T-cell (primary cell): ENCODE measurements at regions not wholly inside any gene's neighbourhood (a gene's known extent, or its start where the extent isn't known, plus 50 kb on each side); places are given as distances from the start of the nearest gene placed in this dataset.
"Not testable (repeated sequence)": the region's sequence is repeated elsewhere in the genome, so short reads cannot be mapped to it uniquely, and the experiment has no call there.

Experiments used
- ATAC-seq, 4 experiments: fragments of 200-7000 bp in 3 of 4; fragments of 150-1000 bp in 1 of 4; cut with Tn5 transposase; replicated peaks in 1 of 4; 1 replicate in 3 of 4; 2 replicates in 1 of 4; pipeline ENCODE4 v1.10.0; 2021; ENCODE audit warnings: moderate library complexity in 3 of 4, mild to moderate bottlenecking in 2 of 4, moderate number of reproducible peaks in 1 of 4
- CTCF ChIA-PET, 2 donors: fragments of 300-600 bp; sonication (Branson Sonifier 250); formaldehyde crosslinking; loops; one replicate each; lab custom pipeline; 2022; ENCODE audit warnings: antibody characterized with exemption in 2 of 2; lab: Charles Lee
- POLR2A ChIA-PET, 2 donors: fragments of 300-600 bp; sonication (Branson Sonifier 250); formaldehyde crosslinking; loops; one replicate each; lab custom pipeline; 2022; ENCODE audit warnings: antibody characterized with exemption in 2 of 2; lab: Charles Lee
- DNase-seq, 35 experiments: peaks; one replicate each; pipeline versions ENCODE4 v3.0.0 to v3.0.0-alpha.2; 2013 to 2023
- H3K27ac ChIP-seq: one replicate; pipeline ENCODE4 v1.5.1; 2013; ENCODE audit warnings: low read length
- H3K27me3 ChIP-seq, 2 experiments: replicated peaks in 1 of 2; 1 replicate in 1 of 2; 2 replicates in 1 of 2; pipeline versions ENCODE4 v1.6.1 to v1.7.0; 2013; ENCODE audit warnings: low read length in 1 of 2, mixed read lengths in 1 of 2; ENCODE audit not compliant: control insufficient read depth in 2 of 2, insufficient read depth in 2 of 2; ENCODE audit errors: extremely low read depth in 1 of 2
- H3K36me3 ChIP-seq, 2 donors: 1 replicate in 1 of 2; 2 replicates in 1 of 2; pipeline versions ENCODE4 v1.6.1 to v1.7.0; 2013; ENCODE audit warnings: low read length in 1 of 2; ENCODE audit not compliant: control insufficient read depth in 2 of 2, insufficient read depth in 1 of 2; ENCODE audit errors: extremely low read depth in 1 of 2
- H3K4me1 ChIP-seq, 2 experiments: 1 replicate in 1 of 2; 2 replicates in 1 of 2; pipeline versions ENCODE4 v1.6.1 to v1.7.0; 2013; ENCODE audit warnings: low read length in 2 of 2, mixed read lengths in 1 of 2; ENCODE audit not compliant: insufficient read depth in 2 of 2, control insufficient read depth in 1 of 2; ENCODE audit errors: extremely low read depth in 1 of 2
- H3K4me3 ChIP-seq, 2 donors: 1 replicate in 1 of 2; 2 replicates in 1 of 2; pipeline versions ENCODE4 v1.5.1 to v1.7.0; 2013; ENCODE audit warnings: mild to moderate bottlenecking in 2 of 2, low read length in 1 of 2, moderate library complexity in 1 of 2; ENCODE audit not compliant: control insufficient read depth in 1 of 2; ENCODE audit errors: extremely low read depth in 1 of 2
- H3K9me3 ChIP-seq: 2 replicates; pipeline ENCODE4 v1.7.0; 2013
- H3K27ac Mint-ChIP-seq, 2 donors: one replicate each; pipeline ENCODE4 v1.8.0; 2020 to 2021; ENCODE audit warnings: mild to moderate bottlenecking in 2 of 2, mixed read lengths in 2 of 2
- H3K27me3 Mint-ChIP-seq, 2 donors: one replicate each; pipeline ENCODE4 v1.8.0; 2021 to 2022; ENCODE audit warnings: mixed read lengths in 2 of 2
- H3K36me3 Mint-ChIP-seq: one replicate; pipeline ENCODE4 v1.8.0; 2021; ENCODE audit warnings: mixed read lengths
- H3K4me1 Mint-ChIP-seq, 3 donors: one replicate each; pipeline ENCODE4 v1.8.0; 2020 to 2022; ENCODE audit warnings: mixed read lengths in 3 of 3, mild to moderate bottlenecking in 1 of 3
- H3K4me3 Mint-ChIP-seq, 3 donors: one replicate each; pipeline ENCODE4 v1.8.0; 2020 to 2022; ENCODE audit warnings: mild to moderate bottlenecking in 3 of 3, mixed read lengths in 3 of 3, moderate library complexity in 3 of 3
- H3K9me3 Mint-ChIP-seq, 3 donors: one replicate each; pipeline ENCODE4 v1.8.0; 2020 to 2022; ENCODE audit warnings: mixed read lengths in 3 of 3
- WGBS: methylation state at CpG from one replicate; pipeline ENCODE4 v1.1.5; 2013; ENCODE audit warnings: missing lambda C conversion rate; ENCODE audit not compliant: insufficient coverage; 5-methylcytosine and 5-hydroxymethylcytosine counted together

DNA sequence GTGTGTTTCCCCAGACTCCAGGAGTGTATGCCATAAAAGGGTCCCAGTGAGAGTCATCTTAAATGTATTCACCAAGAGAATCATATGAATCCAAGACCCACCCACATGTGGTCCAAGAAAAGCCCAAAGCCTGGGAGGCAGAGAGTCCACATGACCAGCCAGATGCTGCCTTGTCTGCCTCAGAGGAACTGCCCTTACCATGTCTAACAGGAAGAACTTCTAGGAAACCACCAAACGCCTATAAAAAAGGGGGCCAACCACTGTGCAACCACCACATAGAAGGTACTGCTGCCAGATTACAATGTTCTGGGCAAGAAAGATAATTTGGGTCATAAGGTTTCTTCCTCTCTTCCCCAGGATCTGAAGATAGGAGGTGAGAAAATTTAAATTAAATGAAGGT, 129.8 kb upstream of the SLC24A2 start:
- H3K4me1 Mint-ChIP-seq, result no peaks in the 10 kb centered on the region
- Histone ChIP-seq H3K4me3 (no peak overlapping the region), H3K27me3 (peaks cover 0 to 2% of the 10 kb centered on the region in 2 experiments), H3K4me1 (no peaks in the 10 kb centered on the region), H3K36me3 (no peaks in the 10 kb centered on the region), H3K9me3 (no peaks in the 10 kb centered on the region), H3K27ac (no peak overlapping the region)
- ATAC-seq (no peak), DNase-seq (no peak)
- no CpG with 5 or more reads among the region's 1 CpG for WGBS
- peaks cover 19 to 24% of the 10 kb centered on the region in 2 donors for H3K27me3 Mint-ChIP-seq
- ChIA-PET CTCF (interaction anchor here in 1 of 2 donors (1.2 kb wide), 1 partner anchor 9 kb away, joined by 3 read pairs; no protein-coding TSS in a partner anchor), POLR2A (no interaction called here)
- H3K4me3 Mint-ChIP-seq, result no peak overlapping the region
- H3K9me3 Mint-ChIP-seq, result no peaks in the 10 kb centered on the region
- no peaks in the 10 kb centered on the region for H3K36me3 Mint-ChIP-seq
- H3K27ac Mint-ChIP-seq, result no peak overlapping the region

DNA sequence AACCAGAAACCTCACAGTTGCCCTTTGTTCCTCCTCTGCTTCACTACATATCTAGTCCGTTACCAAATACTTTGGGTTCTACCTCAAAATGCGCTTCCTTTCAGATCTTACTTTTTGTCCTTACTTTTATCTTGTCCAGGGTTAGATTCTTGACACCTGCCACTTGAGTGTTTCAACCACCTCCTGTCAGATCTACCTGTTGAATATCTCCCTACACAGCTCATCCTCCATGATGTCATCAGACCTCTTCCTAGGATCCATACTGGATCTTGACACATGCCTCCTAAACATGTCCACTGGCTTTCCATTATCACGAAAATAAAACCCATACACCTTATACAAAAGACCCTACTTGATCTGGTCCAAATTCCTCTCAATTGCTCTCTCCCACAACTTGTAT, 125.2 kb upstream of the SLC24A2 start:
- POLR2A ChIA-PET, result no interaction called here
- Histone ChIP-seq H3K9me3 (no peaks in the 10 kb centered on the region), H3K36me3 (no peaks in the 10 kb centered on the region), H3K27ac (no peak overlapping the region), H3K27me3 (peaks cover 0 to 1% of the 10 kb centered on the region in 2 experiments), H3K4me1 (no peaks in the 10 kb centered on the region), H3K4me3 (no peak overlapping the region)
- Mint-ChIP-seq H3K36me3 (no peaks in the 10 kb centered on the region), H3K4me1 (no peaks in the 10 kb centered on the region), H3K9me3 (no peaks in the 10 kb centered on the region), H3K4me3 (no peak overlapping the region), H3K27ac (no peak overlapping the region), H3K27me3 (peaks cover 6 to 8% of the 10 kb centered on the region in 2 donors)
- CTCF ChIA-PET, result no interaction called here
- ATAC-seq (no peak), DNase-seq (no peak)
- WGBS, result 92% methylated on average over 3 of the region's 3 CpGs

DNA sequence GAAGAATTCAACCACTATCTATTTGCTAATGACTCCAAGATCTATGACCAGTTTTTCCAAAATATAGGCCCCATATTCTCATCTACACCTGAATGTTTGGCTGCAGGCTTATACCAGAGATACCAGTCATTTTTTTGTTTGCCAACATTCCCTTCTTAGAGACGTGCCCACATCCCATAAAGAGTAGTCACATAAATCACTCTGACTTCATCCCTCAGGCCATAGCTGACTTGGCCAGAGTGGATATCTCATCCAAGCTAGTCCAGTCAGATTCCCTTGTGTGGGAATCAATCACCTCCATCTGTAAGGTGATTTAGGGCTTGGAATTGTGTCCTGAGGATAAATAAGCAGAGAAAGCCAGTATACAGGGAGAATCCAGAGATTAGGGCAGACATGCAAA, 124.3 kb upstream of the SLC24A2 start:
- ATAC-seq (no peak), DNase-seq (no peak)
- Histone ChIP-seq H3K4me3 (no peak overlapping the region), H3K9me3 (no peaks in the 10 kb centered on the region), H3K27me3 (no peaks in the 10 kb centered on the region), H3K4me1 (no peaks in the 10 kb centered on the region), H3K36me3 (no peaks in the 10 kb centered on the region), H3K27ac (no peak overlapping the region)
- H3K27ac Mint-ChIP-seq, result no peak overlapping the region
- POLR2A ChIA-PET, result no interaction called here
- H3K4me1 Mint-ChIP-seq, result no peaks in the 10 kb centered on the region
- no peak overlapping the region for H3K4me3 Mint-ChIP-seq
- WGBS, result no CpG with 5 or more reads among the region's 1 CpG
- H3K36me3 Mint-ChIP-seq, result no peaks in the 10 kb centered on the region
- H3K9me3 Mint-ChIP-seq, result no peaks in the 10 kb centered on the region
- H3K27me3 Mint-ChIP-seq, result no peaks in the 10 kb centered on the region
- CTCF ChIA-PET, result no interaction called here

DNA sequence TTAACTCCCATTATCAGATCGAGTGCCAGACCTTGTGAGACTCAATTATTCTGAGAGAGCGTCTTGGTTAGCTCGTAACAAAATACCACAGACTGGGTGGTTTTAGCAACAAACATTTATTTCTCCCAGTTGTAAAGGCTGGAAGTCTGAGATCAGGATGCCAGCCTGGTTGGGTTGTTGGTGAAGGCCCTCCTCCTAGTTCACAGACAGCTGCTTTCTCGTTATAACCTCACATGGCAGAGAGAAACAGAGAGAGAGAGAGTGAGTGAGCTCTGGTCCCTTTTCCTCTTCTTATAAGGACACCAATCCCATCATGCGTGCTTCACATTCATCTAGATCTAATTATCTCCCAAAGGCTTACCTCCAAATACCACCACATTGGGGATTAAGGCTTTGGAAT, 114.2 kb upstream of the SLC24A2 start:
- POLR2A ChIA-PET, result no interaction called here
- peaks cover 0 to 3% (median 0%) of the 10 kb centered on the region in 3 donors for H3K9me3 Mint-ChIP-seq
- peaks cover 6 to 9% (median 8%) of the 10 kb centered on the region in 3 donors for H3K4me1 Mint-ChIP-seq
- no peak overlapping the region for H3K4me3 Mint-ChIP-seq
- WGBS, result no CpG with 5 or more reads among the region's 5 CpGs
- no peak overlapping the region for H3K4me3 ChIP-seq
- H3K36me3 Mint-ChIP-seq, result no peaks in the 10 kb centered on the region
- H3K27me3 ChIP-seq, result no peaks in the 10 kb centered on the region
- no peaks in the 10 kb centered on the region for H3K9me3 ChIP-seq
- H3K27ac ChIP-seq, result no peak overlapping the region
- no peaks in the 10 kb centered on the region for H3K36me3 ChIP-seq
- H3K27ac Mint-ChIP-seq, result no peak overlapping the region
- no peak for ATAC-seq
- no peaks in the 10 kb centered on the region for H3K4me1 ChIP-seq
- DNase-seq, result no peak
- peaks cover 0 to 9% of the 10 kb centered on the region in 2 donors for H3K27me3 Mint-ChIP-seq
- CTCF ChIA-PET, result no interaction called here

DNA sequence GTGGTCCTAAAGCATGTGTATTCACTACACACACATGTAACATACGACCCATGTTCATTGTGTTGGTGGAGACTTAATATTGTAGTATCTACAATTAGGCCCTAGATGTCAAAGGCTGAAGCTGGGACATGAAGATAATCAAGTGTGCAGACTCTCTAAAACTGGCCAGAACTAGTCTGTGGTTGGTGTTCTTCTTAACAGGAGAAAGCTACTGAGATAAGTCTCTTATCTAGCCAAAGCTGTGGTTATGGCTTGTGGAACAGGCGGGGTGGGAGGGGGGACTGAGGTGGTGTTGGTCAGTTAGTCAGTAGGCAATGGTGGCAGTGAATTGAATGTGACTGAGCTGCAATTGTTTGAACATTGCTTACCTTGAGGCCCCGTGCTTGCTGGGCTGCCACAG, 112.7 kb upstream of the SLC24A2 start:
- Histone ChIP-seq H3K9me3 (no peaks in the 10 kb centered on the region), H3K27ac (no peak overlapping the region), H3K27me3 (no peaks in the 10 kb centered on the region), H3K36me3 (no peaks in the 10 kb centered on the region), H3K4me1 (no peaks in the 10 kb centered on the region), H3K4me3 (no peak overlapping the region)
- no peaks in the 10 kb centered on the region for H3K36me3 Mint-ChIP-seq
- H3K27me3 Mint-ChIP-seq, result peaks cover 0 to 9% of the 10 kb centered on the region in 2 donors
- no peak overlapping the region for H3K27ac Mint-ChIP-seq
- H3K4me1 Mint-ChIP-seq, result peaks cover 6 to 9% (median 8%) of the 10 kb centered on the region in 3 donors
- ATAC-seq (no peak), DNase-seq (no peak)
- POLR2A ChIA-PET, result no interaction called here
- WGBS, result 83% methylated on average over 2 of the region's 3 CpGs
- no peak overlapping the region for H3K4me3 Mint-ChIP-seq
- CTCF ChIA-PET, result no interaction called here
- no peaks in the 10 kb centered on the region for H3K9me3 Mint-ChIP-seq

DNA sequence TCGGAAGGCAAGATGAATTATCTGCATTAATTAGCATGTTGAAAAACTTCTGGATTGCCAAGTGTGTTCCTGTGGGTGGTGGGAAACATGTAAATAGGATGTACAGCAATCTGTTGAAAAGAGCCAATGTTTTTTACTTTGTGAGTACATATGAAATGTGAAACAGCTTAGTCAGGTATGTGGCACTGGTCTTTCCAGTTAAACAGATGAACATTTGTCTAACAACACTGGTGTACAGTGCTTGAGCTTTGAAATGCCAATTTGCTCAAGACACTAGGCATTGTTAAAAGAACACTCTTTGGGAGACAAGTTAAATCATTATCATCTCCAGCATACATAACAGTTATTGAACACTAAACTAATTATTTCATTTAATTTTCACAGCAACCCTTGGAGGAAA, 107.3 kb upstream of the SLC24A2 start:
- POLR2A ChIA-PET, result no interaction called here
- no peaks in the 10 kb centered on the region for H3K36me3 ChIP-seq

DNA sequence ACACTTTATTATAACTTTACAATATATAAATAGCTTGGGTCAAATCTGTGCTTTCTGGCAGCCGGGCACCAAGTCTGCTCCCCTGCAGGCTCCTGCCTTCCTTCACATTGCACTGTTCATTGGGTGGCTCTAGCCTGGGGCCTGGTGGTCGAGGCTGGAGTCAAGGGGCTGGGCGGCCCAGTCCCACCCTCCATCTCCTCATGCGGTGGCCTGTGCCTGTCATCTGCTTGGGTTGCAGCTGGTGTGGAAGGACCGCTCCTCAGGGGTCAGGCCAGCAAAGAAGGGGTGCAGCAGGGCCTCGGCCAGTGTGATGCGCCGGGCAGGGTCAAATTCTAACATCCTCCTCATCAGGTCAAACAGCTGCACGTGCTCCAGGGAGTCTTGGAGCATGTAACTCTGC, 106.7 kb upstream of the SLC24A2 start:
- DNase-seq, H3K36me3 ChIP-seq, H3K27me3 Mint-ChIP-seq, ATAC-seq, POLR2A ChIA-PET, H3K4me1 ChIP-seq, H3K4me3 ChIP-seq, H3K27ac ChIP-seq, H3K4me3 Mint-ChIP-seq, H3K4me1 Mint-ChIP-seq, H3K27me3 ChIP-seq, H3K9me3 Mint-ChIP-seq, H3K36me3 Mint-ChIP-seq, H3K9me3 ChIP-seq, H3K27ac Mint-ChIP-seq: not testable (repeated sequence)
- no CpG with 5 or more reads among the region's 9 CpGs for WGBS
- CTCF ChIA-PET, result interaction anchor here in 1 of 2 donors (0.7 kb wide), 1 partner anchor 187 kb away, joined by 4 read pairs; no protein-coding TSS in a partner anchor

More for the DNA sequence above, 107.3 kb upstream of the SLC24A2 start:
- DNase-seq, result no peak
- Histone ChIP-seq H3K4me1 (no peaks in the 10 kb centered on the region), H3K27ac (no peak overlapping the region), H3K4me3 (no peak overlapping the region), H3K27me3 (no peaks in the 10 kb centered on the region), H3K9me3 (no peaks in the 10 kb centered on the region)
- peaks cover 2 to 4% of the 10 kb centered on the region in 2 donors for H3K27me3 Mint-ChIP-seq
- no peak for ATAC-seq
- no peaks in the 10 kb centered on the region for H3K9me3 Mint-ChIP-seq
- no peak overlapping the region for H3K27ac Mint-ChIP-seq
- WGBS, result no CpG with 5 or more reads among the region's 1 CpG
- CTCF ChIA-PET, result no interaction called here
- H3K4me3 Mint-ChIP-seq, result no peak overlapping the region
- no peaks in the 10 kb centered on the region for H3K4me1 Mint-ChIP-seq
- no peaks in the 10 kb centered on the region for H3K36me3 Mint-ChIP-seq
